ENCODE measurements at regions not wholly inside any gene's neighbourhood (a gene's known extent, or its start where the extent isn't known, plus 50 kb on each side); places are given as distances from the start of the nearest gene placed in this dataset.
A peak's percentile ranks its signal among the peaks of the same experiment; 100 is the strongest.

DNA sequence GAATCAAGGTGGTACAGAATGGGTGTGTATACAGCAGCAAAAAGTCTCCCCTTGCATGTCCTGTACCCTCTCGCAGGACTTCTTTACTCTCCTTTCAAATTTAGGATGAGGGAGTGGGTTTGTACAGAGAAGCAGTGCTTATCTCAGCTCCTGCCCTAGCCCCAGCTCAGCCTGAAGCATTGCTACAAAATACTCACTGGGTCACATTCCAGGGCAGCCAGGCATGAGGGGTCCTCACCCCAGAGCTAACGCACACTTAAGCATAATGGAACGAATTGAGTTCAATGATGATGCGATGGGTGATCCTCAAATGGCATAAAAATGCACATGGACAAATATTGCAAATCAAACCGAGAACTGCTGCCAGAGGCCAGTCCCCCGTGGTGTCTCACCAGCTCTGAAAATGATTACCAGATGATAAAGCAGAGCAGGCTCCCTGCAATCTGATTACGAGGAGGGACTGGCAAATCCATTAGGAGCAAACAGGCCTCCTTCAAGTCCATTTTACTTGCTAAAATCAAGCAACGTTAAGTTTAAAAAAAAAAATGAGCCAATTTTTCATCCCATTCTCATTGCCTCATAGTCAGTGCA lies 231.6 kb upstream of the TAS2R1 start:
- WGBS (ENCODE audit: insufficient coverage, low lambda C conversion rate) = 47% methylated on average over 2 of the region's 8 CpGs
- Histone ChIP-seq H3K4me1 (ENCODE audit: control insufficient read depth, insufficient read depth, low read length) (peaks cover 10% of the 10 kb centered on the region), H3K4me3 (ENCODE audit: low read length) (no peak overlapping the region), H3K27me3 (ENCODE audit: control insufficient read depth, insufficient read depth, low read length) (peaks cover 8% of the 10 kb centered on the region), H3K27ac (ENCODE audit: low read length) (no peak overlapping the region), H3K9me3 (ENCODE audit: control insufficient read depth, low read depth, low read length) (peaks cover 8% of the 10 kb centered on the region), H3K36me3 (ENCODE audit: control insufficient read depth, insufficient read depth, low read length) (no peaks in the 10 kb centered on the region)
- DNase-seq = no peak

DNA sequence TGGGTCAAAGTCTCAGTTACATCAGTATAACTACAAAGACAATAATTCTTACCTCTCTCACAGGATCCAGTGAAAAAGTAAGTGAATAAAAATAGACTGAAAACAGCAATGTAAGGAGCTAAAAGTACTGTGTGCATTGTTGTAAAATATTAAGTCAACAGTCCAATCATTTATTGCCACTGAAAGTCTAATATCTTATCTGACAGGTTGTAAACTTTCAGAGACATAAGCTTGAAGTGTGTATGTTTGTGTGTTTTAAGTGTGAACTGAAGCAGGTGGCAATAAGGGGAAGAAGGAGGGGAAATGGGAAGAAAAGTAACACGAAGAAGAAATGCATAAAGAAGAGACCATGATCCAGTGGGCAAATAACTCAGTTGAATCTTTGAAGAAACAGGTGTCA lies 229.7 kb upstream of the TAS2R1 start:
- DNase-seq = peak; percentile 31 to 81
- H3K27me3 ChIP-seq (ENCODE audit: control insufficient read depth, insufficient read depth, low read length) = peaks cover 8% of the 10 kb centered on the region
- no peak overlapping the region for H3K27ac ChIP-seq (ENCODE audit: low read length)
- no peaks in the 10 kb centered on the region for H3K36me3 ChIP-seq (ENCODE audit: control insufficient read depth, insufficient read depth, low read length)
- peaks cover under 1% of the 10 kb centered on the region for H3K9me3 ChIP-seq (ENCODE audit: control insufficient read depth, low read depth, low read length)
- 20% methylated on average over 1 of the region's 1 CpG for WGBS (ENCODE audit: insufficient coverage, low lambda C conversion rate)
- peaks cover 10% of the 10 kb centered on the region for H3K4me1 ChIP-seq (ENCODE audit: control insufficient read depth, insufficient read depth, low read length)
- no peak overlapping the region for H3K4me3 ChIP-seq (ENCODE audit: low read length)

DNA sequence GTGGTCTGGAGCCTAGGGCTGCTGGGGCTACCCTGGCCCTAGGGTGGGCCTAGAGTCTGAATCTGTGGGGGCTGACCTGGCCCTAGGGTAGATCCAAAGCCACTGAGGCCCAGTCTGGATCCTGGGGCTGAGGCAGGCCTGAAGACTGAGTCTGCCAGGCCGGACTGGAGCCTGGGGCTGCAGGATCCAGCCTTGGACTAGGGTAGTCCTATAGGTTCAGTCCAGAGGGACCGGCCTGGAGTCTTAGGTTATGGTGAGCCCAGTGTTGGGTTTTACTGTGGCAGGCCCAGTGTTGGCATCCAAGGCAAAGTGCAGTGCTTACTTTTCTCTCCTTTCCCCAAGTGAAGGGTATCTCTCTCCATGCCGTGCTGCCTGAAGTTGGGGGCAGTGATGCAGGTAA lies 227.9 kb upstream of the TAS2R1 start:
- no peak overlapping the region for H3K4me3 ChIP-seq (ENCODE audit: low read length)
- H3K36me3 ChIP-seq (ENCODE audit: control insufficient read depth, insufficient read depth, low read length) = no peaks in the 10 kb centered on the region
- no CpG with 5 or more reads among the region's 3 CpGs for WGBS (ENCODE audit: insufficient coverage, low lambda C conversion rate)
- peaks cover 10% of the 10 kb centered on the region for H3K4me1 ChIP-seq (ENCODE audit: control insufficient read depth, insufficient read depth, low read length)
- no peaks in the 10 kb centered on the region for H3K9me3 ChIP-seq (ENCODE audit: control insufficient read depth, low read depth, low read length)
- no peak overlapping the region for H3K27ac ChIP-seq (ENCODE audit: low read length)
- H3K27me3 ChIP-seq (ENCODE audit: control insufficient read depth, insufficient read depth, low read length) = peaks cover 8% of the 10 kb centered on the region
- no peak for DNase-seq

DNA sequence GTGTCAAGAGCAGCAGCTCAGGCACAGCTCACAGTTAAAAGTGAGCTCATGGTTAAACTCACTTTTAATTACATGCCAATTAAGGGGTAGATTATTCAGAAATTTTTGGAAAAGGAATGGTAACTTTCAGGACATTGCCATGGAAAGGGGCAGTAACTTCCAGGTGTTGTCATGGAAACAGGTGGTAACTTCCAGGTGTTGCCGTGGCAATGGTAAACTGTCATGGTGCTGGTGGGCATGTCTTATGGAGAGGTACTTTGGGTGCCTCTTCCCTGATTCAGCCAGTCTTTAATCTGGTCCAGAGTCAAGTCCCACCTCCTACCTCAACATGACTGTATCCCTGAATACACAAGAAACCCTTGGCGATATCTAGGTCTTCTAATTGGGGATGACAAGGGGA lies 223.2 kb upstream of the TAS2R1 start:
- no CpG with 5 or more reads among the region's 2 CpGs for WGBS (ENCODE audit: insufficient coverage, low lambda C conversion rate)

DNA sequence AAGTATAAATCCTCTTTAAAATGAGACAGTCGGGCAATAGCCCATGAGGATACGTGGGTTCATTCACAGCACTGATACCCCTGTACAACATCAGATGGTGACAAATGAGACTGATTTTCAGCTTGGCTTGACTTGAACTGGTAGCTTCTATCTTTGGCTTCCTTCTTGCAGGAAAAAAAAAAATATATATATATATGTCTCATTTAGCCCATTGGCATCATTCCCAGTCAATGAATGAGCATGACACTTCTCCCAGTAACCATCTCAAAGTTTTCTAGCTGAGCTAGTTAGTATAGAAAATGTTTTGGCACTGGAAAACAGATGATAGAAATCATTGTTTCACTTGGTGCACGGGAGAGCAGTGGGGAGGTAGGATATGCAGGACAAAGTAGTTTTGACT lies 222.5 kb upstream of the TAS2R1 start:
- Histone ChIP-seq H3K4me3 (ENCODE audit: low read length) (no peak overlapping the region), H3K4me1 (ENCODE audit: control insufficient read depth, insufficient read depth, low read length) (no peaks in the 10 kb centered on the region), H3K36me3 (ENCODE audit: control insufficient read depth, insufficient read depth, low read length) (no peaks in the 10 kb centered on the region), H3K27me3 (ENCODE audit: control insufficient read depth, insufficient read depth, low read length) (no peaks in the 10 kb centered on the region), H3K27ac (ENCODE audit: low read length) (no peak overlapping the region), H3K9me3 (ENCODE audit: control insufficient read depth, low read depth, low read length) (no peaks in the 10 kb centered on the region)
- WGBS (ENCODE audit: insufficient coverage, low lambda C conversion rate) = no CpG with 5 or more reads among the region's 3 CpGs
- no peak for DNase-seq

More for the DNA sequence above, 223.2 kb upstream of the TAS2R1 start:
- H3K27ac ChIP-seq (ENCODE audit: low read length) = no peak overlapping the region
- H3K36me3 ChIP-seq (ENCODE audit: control insufficient read depth, insufficient read depth, low read length) = no peaks in the 10 kb centered on the region
- H3K4me3 ChIP-seq (ENCODE audit: low read length) = no peak overlapping the region
- no peak for DNase-seq
- no peaks in the 10 kb centered on the region for H3K27me3 ChIP-seq (ENCODE audit: control insufficient read depth, insufficient read depth, low read length)
- no peaks in the 10 kb centered on the region for H3K9me3 ChIP-seq (ENCODE audit: control insufficient read depth, low read depth, low read length)
- no peaks in the 10 kb centered on the region for H3K4me1 ChIP-seq (ENCODE audit: control insufficient read depth, insufficient read depth, low read length)

DNA sequence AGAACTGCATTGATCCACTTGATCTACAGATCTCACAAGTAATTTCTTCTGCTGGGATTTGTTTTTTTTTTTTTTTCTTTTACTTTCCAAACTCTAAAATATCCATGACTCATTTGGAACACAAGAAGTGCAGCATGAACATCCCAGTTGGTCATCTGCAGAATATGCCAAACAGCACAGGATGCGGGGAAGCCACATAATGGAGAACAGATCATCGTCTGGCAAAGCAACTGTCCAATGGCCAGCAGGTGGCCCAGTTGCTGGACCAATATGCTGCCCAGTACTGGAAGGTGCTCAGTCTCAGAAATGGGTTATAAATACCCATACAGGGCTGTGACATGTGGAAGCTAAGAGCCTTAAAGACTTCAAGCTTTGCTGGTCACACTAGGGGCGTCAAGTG lies 221.3 kb upstream of the TAS2R1 start:
- WGBS (ENCODE audit: insufficient coverage, low lambda C conversion rate) = no CpG with 5 or more reads among the region's 3 CpGs
- DNase-seq = no peak
- no peaks in the 10 kb centered on the region for H3K27me3 ChIP-seq (ENCODE audit: control insufficient read depth, insufficient read depth, low read length)

DNA sequence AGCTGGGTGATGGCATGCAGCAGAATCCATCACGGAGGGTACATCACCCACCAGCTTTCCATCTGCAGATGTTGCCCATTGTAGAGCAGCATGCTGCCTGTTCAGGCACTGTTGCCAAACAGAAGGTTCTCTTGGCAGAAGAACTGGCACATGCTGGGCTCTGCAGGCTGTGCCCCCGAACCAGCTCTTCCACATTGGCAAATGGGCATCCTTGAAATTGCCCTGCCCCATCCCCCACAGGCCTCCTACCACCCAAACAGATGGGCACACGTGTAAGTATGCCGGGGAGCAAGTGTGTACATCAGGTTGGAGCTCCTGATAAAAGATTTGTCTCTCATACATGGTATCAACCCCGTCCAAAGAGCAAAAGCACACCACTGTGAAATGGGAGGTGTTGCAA lies 220.3 kb upstream of the TAS2R1 start:
- no peaks in the 10 kb centered on the region for H3K4me1 ChIP-seq (ENCODE audit: control insufficient read depth, insufficient read depth, low read length)
- no peaks in the 10 kb centered on the region for H3K36me3 ChIP-seq (ENCODE audit: control insufficient read depth, insufficient read depth, low read length)
- no peak overlapping the region for H3K27ac ChIP-seq (ENCODE audit: low read length)
- no peak for DNase-seq
- H3K9me3 ChIP-seq (ENCODE audit: control insufficient read depth, low read depth, low read length) = no peaks in the 10 kb centered on the region
- H3K4me3 ChIP-seq (ENCODE audit: low read length) = no peak overlapping the region
- no peaks in the 10 kb centered on the region for H3K27me3 ChIP-seq (ENCODE audit: control insufficient read depth, insufficient read depth, low read length)
- WGBS (ENCODE audit: insufficient coverage, low lambda C conversion rate) = no CpG with 5 or more reads among the region's 5 CpGs

More for the DNA sequence above, 221.3 kb upstream of the TAS2R1 start:
- Histone ChIP-seq H3K4me1 (ENCODE audit: control insufficient read depth, insufficient read depth, low read length) (no peaks in the 10 kb centered on the region), H3K4me3 (ENCODE audit: low read length) (no peak overlapping the region), H3K36me3 (ENCODE audit: control insufficient read depth, insufficient read depth, low read length) (no peaks in the 10 kb centered on the region), H3K27ac (ENCODE audit: low read length) (no peak overlapping the region), H3K9me3 (ENCODE audit: control insufficient read depth, low read depth, low read length) (no peaks in the 10 kb centered on the region)

DNA sequence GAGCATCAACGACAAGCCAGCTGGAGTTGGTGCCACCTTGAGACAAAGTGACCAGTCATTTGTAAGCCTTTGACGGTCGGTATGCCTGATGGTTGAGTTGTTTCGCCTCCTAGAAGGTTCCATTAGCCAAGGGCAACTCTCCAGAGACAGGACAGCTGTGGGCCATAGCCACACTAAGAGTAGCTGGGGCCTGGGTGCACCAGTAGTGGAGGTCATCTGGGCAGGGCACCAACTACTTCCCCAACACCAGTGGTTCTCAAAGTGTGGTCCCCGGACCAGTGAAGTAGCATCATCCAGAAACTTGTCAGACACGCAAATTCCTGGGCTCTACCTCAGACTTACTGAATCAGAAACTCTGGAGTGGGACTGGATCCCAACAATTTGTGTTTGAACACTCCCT lies 217.5 kb upstream of the TAS2R1 start:
- Histone ChIP-seq H3K36me3 (ENCODE audit: control insufficient read depth, insufficient read depth, low read length) (no peaks in the 10 kb centered on the region), H3K27ac (ENCODE audit: low read length) (no peak overlapping the region), H3K27me3 (ENCODE audit: control insufficient read depth, insufficient read depth, low read length) (no peaks in the 10 kb centered on the region), H3K9me3 (ENCODE audit: control insufficient read depth, low read depth, low read length) (no peaks in the 10 kb centered on the region), H3K4me1 (ENCODE audit: control insufficient read depth, insufficient read depth, low read length) (no peaks in the 10 kb centered on the region), H3K4me3 (ENCODE audit: low read length) (no peak overlapping the region)
- WGBS (ENCODE audit: insufficient coverage, low lambda C conversion rate) = 100% methylated on average over 1 of the region's 6 CpGs
- DNase-seq = no peak

DNA sequence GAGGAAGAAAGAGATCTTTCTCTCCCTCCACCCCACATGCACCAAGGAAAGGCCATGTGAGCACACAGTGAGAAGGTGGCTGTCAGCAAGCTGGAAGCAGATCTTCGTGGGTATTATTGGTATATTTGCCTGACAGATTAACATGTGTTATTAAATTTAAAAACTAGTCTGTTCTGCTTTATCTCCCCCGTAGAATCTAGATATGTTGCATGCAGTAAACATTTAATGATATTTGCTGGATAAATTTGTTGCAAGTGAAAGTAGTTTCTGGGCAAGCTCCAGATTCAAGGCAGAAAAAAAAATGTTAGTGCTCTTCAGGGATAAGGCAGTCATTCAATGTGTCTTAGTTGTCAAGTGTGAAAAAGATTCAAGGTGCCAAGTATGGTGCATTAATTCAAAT lies 215.0 kb upstream of the TAS2R1 start:
- H3K36me3 ChIP-seq (ENCODE audit: control insufficient read depth, insufficient read depth, low read length) = no peaks in the 10 kb centered on the region
- no peaks in the 10 kb centered on the region for H3K27me3 ChIP-seq (ENCODE audit: control insufficient read depth, insufficient read depth, low read length)
- no peaks in the 10 kb centered on the region for H3K9me3 ChIP-seq (ENCODE audit: control insufficient read depth, low read depth, low read length)
- H3K4me3 ChIP-seq (ENCODE audit: low read length) = no peak overlapping the region
- DNase-seq = no peak
- no peaks in the 10 kb centered on the region for H3K4me1 ChIP-seq (ENCODE audit: control insufficient read depth, insufficient read depth, low read length)
- no peak overlapping the region for H3K27ac ChIP-seq (ENCODE audit: low read length)
- 60% methylated on average over 1 of the region's 2 CpGs for WGBS (ENCODE audit: insufficient coverage, low lambda C conversion rate)

DNA sequence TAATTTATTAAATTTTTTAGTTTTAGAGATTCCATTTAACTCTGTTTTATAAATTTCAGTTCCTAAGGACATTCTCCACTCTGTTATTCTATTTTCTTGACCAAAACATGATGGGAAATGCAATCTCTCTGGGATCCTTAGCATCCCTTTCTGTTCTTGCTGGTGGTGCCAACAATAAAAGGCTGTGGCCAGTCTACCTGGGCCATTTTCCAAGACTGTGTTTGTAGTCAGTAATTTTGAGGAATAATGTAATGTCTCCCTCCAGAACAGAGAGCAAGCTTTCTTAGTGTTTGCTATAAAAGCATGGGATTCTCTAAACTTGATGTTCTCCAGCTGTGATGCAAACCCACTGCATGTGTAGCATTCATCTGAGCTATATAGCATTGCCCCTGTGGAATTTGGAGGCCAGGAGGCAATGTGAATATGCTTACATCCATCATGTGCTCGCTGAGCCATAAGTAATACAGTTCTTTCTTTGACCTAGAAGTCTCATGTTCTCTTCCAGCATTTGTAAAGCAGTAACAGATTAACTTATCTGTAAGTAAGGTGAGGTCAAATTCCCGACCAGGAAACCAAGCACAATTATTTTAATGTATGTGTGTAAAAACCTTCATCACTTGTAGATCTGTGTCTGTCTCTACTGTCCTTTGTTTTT lies 211.5 kb upstream of the TAS2R1 start:
- 17% methylated on average over 1 of the region's 2 CpGs for WGBS (ENCODE audit: insufficient coverage, low lambda C conversion rate)
- peak; percentile 32 to 66 for DNase-seq
- Histone ChIP-seq H3K4me1 (ENCODE audit: control insufficient read depth, insufficient read depth, low read length) (no peaks in the 10 kb centered on the region), H3K27ac (ENCODE audit: low read length) (no peak overlapping the region), H3K36me3 (ENCODE audit: control insufficient read depth, insufficient read depth, low read length) (no peaks in the 10 kb centered on the region), H3K9me3 (ENCODE audit: control insufficient read depth, low read depth, low read length) (no peaks in the 10 kb centered on the region), H3K27me3 (ENCODE audit: control insufficient read depth, insufficient read depth, low read length) (no peaks in the 10 kb centered on the region), H3K4me3 (ENCODE audit: low read length) (no peak overlapping the region)

DNA sequence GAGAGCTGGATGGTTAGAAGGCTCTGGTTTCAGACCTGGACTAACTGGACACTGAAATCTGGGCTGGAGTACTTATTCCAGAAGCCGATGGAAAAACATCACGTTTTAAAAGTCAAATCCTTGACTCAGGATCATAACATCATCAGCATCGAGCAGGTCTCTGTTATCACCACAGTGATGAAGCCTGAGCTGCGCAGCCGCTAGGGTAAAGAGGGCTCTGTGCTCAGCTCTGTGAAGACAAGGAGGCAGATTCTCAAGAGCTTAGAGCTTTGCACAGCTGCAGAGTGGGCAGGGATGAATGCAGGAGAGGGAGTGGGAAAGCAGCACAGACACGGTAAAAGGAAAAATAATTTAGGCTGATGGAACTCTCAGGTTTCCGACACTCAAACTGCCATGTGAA lies 208.8 kb upstream of the TAS2R1 start:
- H3K27me3 ChIP-seq (ENCODE audit: control insufficient read depth, insufficient read depth, low read length) = peaks cover 3% of the 10 kb centered on the region
- H3K9me3 ChIP-seq (ENCODE audit: control insufficient read depth, low read depth, low read length) = no peaks in the 10 kb centered on the region
- no peak overlapping the region for H3K27ac ChIP-seq (ENCODE audit: low read length)
- H3K4me3 ChIP-seq (ENCODE audit: low read length) = no peak overlapping the region
- 72% methylated on average over 3 of the region's 7 CpGs for WGBS (ENCODE audit: insufficient coverage, low lambda C conversion rate)
- H3K4me1 ChIP-seq (ENCODE audit: control insufficient read depth, insufficient read depth, low read length) = no peaks in the 10 kb centered on the region
- no peak for DNase-seq
- H3K36me3 ChIP-seq (ENCODE audit: control insufficient read depth, insufficient read depth, low read length) = no peaks in the 10 kb centered on the region
